ENCODE measurements at regions not wholly inside any gene's neighbourhood (a gene's known extent, or its start where the extent isn't known, plus 50 kb on each side); places are given as distances from the start of the nearest gene placed in this dataset.

- DNase-seq (ENCODE audit: low spot score), result no peak
- TF ChIP-seq, protein P1, sequence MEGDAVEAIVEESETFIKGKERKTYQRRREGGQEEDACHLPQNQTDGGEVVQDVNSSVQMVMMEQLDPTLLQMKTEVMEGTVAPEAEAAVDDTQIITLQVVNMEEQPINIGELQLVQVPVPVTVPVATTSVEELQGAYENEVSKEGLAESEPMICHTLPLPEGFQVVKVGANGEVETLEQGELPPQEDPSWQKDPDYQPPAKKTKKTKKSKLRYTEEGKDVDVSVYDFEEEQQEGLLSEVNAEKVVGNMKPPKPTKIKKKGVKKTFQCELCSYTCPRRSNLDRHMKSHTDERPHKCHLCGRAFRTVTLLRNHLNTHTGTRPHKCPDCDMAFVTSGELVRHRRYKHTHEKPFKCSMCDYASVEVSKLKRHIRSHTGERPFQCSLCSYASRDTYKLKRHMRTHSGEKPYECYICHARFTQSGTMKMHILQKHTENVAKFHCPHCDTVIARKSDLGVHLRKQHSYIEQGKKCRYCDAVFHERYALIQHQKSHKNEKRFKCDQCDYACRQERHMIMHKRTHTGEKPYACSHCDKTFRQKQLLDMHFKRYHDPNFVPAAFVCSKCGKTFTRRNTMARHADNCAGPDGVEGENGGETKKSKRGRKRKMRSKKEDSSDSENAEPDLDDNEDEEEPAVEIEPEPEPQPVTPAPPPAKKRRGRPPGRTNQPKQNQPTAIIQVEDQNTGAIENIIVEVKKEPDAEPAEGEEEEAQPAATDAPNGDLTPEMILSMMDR (IDR thresholded peaks at IDR 0.05; ENCODE audit: borderline replicate concordance, control extremely low read depth, extremely low read depth, insufficient read depth, missing control alignments), result no peak
- in situ Hi-C loops (cut with MboI; ENCODE audit: low sequenced_read_pairs, unreplicated experiment), result no loop called here
Measured at GRCh38 chr1:106956721-106957120, 99.8 kb upstream of the PRMT6 start.

- in situ Hi-C loops (cut with MboI; ENCODE audit: low sequenced_read_pairs, unreplicated experiment), result no loop called here
- TF ChIP-seq, protein P1 (IDR thresholded peaks at IDR 0.05; ENCODE audit: borderline replicate concordance, control extremely low read depth, extremely low read depth, insufficient read depth, missing control alignments), result no peak
- DNase-seq (ENCODE audit: low spot score), result no peak
Measured at GRCh38 chr1:106957795-106958194, 98.7 kb upstream of the PRMT6 start.

DNA sequence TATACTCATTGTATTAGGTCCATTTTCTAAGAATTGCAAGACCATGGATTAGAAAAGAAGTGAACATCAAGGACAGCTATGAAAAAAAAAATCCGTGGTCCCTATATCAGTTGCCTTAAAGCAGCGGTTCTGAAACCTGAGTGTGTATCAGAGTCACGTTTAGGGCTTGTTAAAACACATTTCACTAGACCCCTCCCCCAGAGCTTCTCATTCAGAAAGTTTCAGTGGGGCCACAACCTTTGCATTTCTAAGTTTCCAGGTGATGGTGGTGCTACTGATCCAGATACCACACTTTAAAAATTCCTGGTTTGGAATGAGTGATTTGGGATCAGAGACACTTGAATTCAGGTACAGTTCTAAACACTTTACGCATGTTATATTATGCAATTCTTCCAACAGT, 96.1 kb upstream of the PRMT6 start:
- in situ Hi-C loops (cut with MboI; ENCODE audit: low sequenced_read_pairs, unreplicated experiment), result no loop called here
- TF ChIP-seq, protein P1 (IDR thresholded peaks at IDR 0.05; ENCODE audit: borderline replicate concordance, control extremely low read depth, extremely low read depth, insufficient read depth, missing control alignments), result no peak
- no peak for DNase-seq (ENCODE audit: low spot score)

- in situ Hi-C loops (cut with MboI; ENCODE audit: low sequenced_read_pairs, unreplicated experiment), result no loop called here
- DNase-seq (ENCODE audit: low spot score), result no peak
- TF ChIP-seq, protein P1 (IDR thresholded peaks at IDR 0.05; ENCODE audit: borderline replicate concordance, control extremely low read depth, extremely low read depth, insufficient read depth, missing control alignments), result no peak
Measured at GRCh38 chr1:106961646-106962045, 94.8 kb upstream of the PRMT6 start.

DNA sequence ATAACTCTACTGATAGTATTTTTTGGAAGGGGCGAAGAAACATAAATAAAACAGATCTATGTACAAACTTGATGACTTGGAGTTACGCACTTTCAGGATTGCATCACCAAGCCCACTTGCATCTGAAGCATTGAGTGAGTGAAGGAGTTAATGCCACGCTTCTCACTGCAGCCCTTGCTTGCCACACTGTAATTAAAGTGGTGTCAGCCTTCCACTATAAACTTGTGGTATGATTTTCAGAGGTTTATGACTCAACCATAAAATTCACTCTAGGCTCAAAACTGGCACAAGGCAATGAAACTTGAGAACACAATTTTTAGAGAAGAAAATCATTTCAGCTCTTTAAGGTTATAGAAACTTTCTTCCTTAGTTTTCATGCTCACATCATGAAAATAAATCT, 93.9 kb upstream of the PRMT6 start:
- in situ Hi-C loops (cut with MboI; ENCODE audit: low sequenced_read_pairs, unreplicated experiment), result no loop called here
- DNase-seq (ENCODE audit: low spot score), result no peak
- TF ChIP-seq, protein P1 (IDR thresholded peaks at IDR 0.05; ENCODE audit: borderline replicate concordance, control extremely low read depth, extremely low read depth, insufficient read depth, missing control alignments), result no peak

- in situ Hi-C loops (cut with MboI; ENCODE audit: low sequenced_read_pairs, unreplicated experiment), result no loop called here
- DNase-seq (ENCODE audit: low spot score), result no peak
- TF ChIP-seq, protein P1 (IDR thresholded peaks at IDR 0.05; ENCODE audit: borderline replicate concordance, control extremely low read depth, extremely low read depth, insufficient read depth, missing control alignments), result no peak
Measured at GRCh38 chr1:106964495-106964894, 92.0 kb upstream of the PRMT6 start.

GRCh38 chr1:106968644-106969043, 87.8 kb upstream of the PRMT6 start:
- no peak for DNase-seq (ENCODE audit: low spot score)
- TF ChIP-seq, protein P1 (IDR thresholded peaks at IDR 0.05; ENCODE audit: borderline replicate concordance, control extremely low read depth, extremely low read depth, insufficient read depth, missing control alignments), result no peak
- in situ Hi-C loops (cut with MboI; ENCODE audit: low sequenced_read_pairs, unreplicated experiment), result no loop called here

All from GM13976 (cell line).